ENCODE measurements at regions not wholly inside any gene's neighbourhood (a gene's known extent, or its start where the extent isn't known, plus 50 kb on each side); places are given as distances from the start of the nearest gene placed in this dataset.
A peak's percentile ranks its signal among the peaks of the same experiment; 100 is the strongest.

GRCh38 chr18:29176681-29177080, 999.8 kb upstream of the CDH2 start:
- DNase-seq = no peak

GRCh38 chr18:29174891-29175290, 998.0 kb upstream of the CDH2 start:
- DNase-seq = no peak

- DNase-seq = no peak
Observed at GRCh38 chr18:29172756-29173067, 995.8 kb upstream of the CDH2 start.

- peak; percentile 63 for DNase-seq
Observed at GRCh38 chr18:29171892-29172755, 995.2 kb upstream of the CDH2 start.

GRCh38 chr18:29169599-29169998, 992.7 kb upstream of the CDH2 start:
- no peak for DNase-seq

DNA sequence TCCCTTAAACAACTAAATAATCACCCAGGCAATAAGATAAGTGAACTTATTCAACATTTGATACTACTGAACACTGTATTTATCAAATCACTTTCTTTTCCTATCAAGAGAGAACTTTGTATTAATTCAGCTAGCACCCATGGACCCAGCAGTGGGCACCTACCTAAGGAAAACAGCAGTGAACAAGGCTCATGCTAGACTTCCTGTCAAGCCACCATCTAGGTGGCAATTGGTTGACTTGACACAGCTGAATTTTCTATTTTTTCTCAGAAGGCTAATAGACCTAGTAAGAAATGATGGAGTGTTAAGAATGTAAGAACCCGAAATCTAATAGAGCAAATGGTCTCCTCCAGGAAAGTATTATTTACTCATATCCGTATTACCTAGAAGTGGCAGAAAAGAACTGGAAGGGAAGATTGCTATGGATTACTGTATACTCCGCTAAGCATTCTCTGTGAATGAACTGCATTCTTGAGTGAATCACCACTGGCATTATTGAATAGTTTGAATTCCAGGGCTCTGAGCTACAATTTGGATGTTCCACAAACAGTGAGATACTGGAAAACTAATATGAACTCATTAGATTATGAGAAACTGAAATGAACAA, 988.2 kb upstream of the CDH2 start:
- peak; percentile 96 for DNase-seq

DNA sequence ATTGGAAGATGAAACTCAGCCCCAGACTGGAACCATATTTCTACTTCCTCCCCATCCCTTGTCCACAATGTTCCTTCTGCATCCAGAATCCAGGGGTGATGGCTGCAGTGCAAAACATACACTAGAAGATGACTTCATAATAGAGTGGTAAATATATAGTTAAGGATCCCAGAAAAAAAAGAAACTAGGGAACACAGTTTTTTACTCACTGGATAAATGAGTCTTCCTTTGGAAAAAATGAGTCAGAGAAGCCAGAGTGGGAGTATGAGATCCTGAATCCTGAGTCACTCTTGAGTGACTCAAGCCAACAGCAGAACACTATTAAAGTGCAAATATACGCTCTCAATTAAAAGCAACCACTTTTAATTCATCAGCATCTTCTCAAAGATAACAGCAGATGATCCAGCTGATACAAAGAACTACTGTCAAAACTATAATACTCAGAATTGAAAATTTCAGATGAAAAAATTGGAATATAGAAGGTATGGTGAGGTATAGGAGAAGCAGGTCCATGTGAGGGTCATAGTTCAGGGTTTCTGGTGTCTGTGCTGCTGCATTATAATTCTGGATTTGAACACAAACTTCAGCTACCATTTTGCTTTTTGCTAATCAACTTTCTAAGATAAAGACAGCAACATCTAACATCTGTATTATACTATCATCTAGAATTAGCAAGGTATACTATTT, 987.2 kb upstream of the CDH2 start:
- peak; percentile 97 for DNase-seq

GRCh38 chr18:29163596-29163995, 986.7 kb upstream of the CDH2 start:
- DNase-seq = no peak

DNA sequence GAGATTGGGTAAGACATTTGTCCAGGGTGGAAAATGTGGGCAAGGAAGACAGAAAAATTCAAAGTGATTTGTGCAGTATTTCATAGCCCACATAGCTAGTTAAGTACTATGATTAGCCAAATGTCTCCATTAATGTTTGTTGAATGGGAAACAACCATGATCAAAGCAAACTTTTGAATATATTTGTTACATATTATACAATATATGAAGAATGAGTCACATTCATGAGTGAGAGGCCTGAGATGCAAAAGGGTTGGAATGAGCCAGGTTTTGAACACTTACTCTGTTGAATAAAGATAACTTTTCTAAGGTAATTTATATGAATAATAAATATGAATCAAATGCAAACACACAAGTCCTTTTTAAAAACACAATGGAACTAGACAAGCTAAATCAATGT, 984.5 kb upstream of the CDH2 start:
- no peak for DNase-seq

- DNase-seq = peak; percentile 45
Observed at GRCh38 chr18:29160170-29160569, 983.2 kb upstream of the CDH2 start.

GRCh38 chr18:29157905-29158304, 981.0 kb upstream of the CDH2 start:
- no peak for DNase-seq

GRCh38 chr18:29157057-29157780, 980.3 kb upstream of the CDH2 start:
- no peak for DNase-seq

DNA sequence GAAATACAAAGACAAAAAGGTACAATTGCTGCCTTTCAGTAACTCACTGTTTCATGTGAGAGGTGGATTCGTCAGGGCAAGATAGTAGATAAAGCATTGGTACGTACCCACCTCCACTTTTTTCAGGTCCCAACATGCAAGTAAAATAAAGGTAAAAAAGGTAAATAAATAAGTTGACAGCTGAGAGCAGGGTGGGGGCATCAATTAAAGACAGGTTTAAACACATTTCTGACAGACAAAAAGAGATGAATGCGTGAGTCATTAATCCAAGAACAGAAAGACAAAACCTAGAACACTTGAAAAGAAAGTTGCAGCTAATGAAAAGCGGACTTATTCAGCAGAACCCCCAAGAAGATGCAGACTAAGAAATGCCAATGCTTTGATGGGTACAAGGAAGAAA, 979.6 kb upstream of the CDH2 start:
- DNase-seq = no peak

GRCh38 chr18:29154758-29155725, 978.1 kb upstream of the CDH2 start:
- peak; percentile 97 for DNase-seq

- DNase-seq = peak; percentile 69
Observed at GRCh38 chr18:29154196-29154757, 977.3 kb upstream of the CDH2 start.

DNA sequence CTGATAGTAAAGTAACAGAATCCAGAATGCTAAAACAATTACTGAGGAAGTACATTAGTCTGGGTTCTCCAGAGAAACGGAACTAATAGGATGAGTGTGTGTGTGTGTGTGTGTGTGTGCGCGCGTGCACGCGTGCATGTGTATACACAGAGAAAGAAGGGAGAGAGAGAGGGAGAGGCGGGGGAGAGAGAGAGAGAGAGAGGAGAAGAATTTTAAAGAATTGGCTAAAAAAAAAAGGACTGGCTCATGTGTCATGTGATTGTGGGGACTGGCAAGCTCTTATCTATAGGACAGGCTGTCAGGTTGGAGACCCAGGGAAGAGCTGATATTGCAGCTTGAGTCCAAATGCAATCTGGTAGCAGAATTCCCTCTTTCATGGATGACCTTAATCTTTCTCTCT, 976.2 kb upstream of the CDH2 start:
- no peak for DNase-seq

DNA sequence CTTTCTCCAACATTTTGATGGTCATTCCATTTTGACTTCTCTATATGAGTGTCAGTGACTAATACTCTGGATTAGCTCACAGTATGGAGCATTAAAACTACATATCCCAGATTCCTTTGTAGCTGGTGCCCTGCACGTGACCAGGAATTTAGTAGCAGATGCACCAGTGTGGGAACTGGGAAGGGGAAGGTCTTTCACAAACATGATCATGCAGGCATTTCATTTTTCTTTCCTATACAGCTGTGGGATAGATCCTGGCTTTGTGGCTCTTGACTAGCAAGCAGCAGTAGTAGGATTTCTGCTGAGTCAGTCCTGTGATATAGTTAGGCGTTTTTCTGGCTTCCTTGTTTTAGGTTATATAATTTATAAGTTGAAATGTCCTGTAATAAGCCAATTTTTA, 971.0 kb upstream of the CDH2 start:
- peak; percentile 80 for DNase-seq

DNA sequence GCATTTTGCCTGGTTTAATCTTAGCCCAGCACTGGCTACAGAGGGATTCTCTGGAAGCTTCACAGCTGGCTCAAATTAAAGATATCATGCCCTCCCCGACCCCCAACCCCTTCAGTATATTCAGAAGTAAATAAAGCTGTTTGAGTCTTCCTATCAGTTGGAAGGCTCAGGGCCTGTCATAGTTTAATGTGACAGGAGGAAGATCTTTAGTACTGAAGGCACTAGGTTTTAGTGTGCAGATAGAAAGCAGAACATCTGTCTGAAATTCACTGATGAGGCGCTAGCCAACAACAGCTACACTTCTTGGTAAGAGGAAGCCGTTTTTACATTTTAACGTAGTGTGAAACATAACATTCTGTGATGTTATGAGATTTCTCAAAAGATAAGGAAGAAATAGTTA, 969.1 kb upstream of the CDH2 start:
- no peak for DNase-seq

DNA sequence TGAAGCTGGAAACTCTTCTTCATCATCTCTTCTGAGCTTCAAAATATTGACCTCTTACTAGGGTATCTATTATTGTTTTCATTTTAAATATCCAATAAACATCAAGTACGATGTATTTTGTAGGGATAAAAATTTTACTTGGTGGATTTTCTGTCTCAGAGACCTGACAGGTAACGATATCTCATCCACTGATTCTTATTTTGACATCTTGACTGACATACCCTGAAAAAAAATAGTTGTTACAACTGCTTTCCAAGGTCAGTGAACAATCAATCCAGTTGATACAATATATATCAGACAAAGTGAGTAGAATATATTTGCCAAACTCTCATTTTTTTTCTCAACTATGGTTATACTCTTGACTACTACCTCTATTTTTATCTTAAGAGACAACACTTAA, 963.7 kb upstream of the CDH2 start:
- DNase-seq = no peak

- DNase-seq = no peak
Observed at GRCh38 chr18:29137773-29138495, 961.0 kb upstream of the CDH2 start.
